Stimulated activated CD4-positive, alpha-beta T cell treated with anti-CD3 and anti-CD28 coated beads, TNF-alpha, amount 100 ng/mL, for 24 hours (primary cell): ENCODE measurements at regions not wholly inside any gene's neighbourhood (a gene's known extent, or its start where the extent isn't known, plus 50 kb on each side); places are given as distances from the start of the nearest gene placed in this dataset.
A peak's percentile ranks its signal among the peaks of the same experiment; 100 is the strongest.

Experiments
- DNase-seq, 3 experiments: peaks; one replicate each; pipeline ENCODE4 v3.0.0-alpha.2; 2020; ENCODE audit warnings: low read depth in 3 of 3

DNA sequence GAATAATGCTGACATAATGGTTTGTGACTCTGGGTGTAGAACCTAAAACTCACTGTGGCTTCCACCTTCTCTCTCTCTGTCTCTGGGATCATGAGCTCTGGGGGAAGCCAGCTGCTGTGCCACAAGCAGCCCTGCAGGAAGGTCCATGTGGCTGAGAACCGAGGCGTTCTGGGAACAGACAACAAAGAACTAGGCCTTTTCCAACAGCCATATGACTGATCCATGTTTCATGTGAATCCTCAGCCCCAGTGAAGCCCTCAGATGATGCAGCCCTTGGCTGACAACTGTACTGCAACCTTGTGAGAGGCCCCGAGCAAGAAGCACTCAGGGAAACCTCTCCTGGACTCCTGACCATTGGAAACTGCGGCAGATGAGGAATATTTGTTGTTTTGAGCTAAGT lies 56.6 kb downstream of the HLA-G start:
- DNase-seq: no peak

DNA sequence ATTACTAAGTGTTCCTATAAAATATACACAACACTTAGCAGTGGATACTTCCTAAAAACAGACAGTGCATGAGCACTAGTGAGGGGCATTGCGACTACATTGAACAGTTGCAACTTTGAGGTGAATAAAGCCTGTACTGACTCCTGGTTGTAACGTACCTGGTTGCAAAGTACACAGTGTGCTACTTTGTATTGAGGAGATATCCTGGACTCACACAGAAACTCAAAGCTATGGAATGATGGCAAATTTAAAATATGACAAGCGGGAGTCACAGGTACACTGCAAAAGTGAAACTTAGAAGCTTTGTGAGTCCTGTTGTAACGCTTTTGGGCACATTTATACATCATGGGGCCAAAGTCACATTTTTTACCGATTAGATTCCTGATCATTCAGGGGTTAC lies 55.6 kb upstream of the HLA-A start:
- no peak for DNase-seq

DNA sequence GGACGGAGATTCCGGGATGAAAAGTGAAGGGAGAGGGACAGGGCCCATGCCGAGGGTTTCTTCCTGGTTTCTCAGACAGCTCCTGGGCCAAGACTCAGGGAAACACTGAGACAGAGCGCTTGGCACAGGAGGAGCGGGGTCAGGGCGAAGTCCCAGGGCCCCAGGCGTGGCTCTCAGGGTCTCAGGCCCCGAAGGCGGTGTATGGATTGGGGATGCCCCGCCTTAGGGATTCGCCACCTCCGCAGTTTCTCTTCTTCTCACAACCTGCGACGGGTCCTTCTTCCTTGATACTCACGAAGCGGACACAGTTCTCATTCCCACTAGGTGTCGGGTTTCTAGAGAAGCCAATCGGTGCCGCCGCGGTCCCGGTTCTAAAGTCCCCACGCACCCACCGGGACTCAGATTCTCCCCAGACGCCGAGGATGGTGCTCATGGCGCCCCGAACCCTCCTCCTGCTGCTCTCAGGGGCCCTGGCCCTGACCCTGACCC lies 55.0 kb upstream of the HLA-A start:
- DNase-seq: no peak

DNA sequence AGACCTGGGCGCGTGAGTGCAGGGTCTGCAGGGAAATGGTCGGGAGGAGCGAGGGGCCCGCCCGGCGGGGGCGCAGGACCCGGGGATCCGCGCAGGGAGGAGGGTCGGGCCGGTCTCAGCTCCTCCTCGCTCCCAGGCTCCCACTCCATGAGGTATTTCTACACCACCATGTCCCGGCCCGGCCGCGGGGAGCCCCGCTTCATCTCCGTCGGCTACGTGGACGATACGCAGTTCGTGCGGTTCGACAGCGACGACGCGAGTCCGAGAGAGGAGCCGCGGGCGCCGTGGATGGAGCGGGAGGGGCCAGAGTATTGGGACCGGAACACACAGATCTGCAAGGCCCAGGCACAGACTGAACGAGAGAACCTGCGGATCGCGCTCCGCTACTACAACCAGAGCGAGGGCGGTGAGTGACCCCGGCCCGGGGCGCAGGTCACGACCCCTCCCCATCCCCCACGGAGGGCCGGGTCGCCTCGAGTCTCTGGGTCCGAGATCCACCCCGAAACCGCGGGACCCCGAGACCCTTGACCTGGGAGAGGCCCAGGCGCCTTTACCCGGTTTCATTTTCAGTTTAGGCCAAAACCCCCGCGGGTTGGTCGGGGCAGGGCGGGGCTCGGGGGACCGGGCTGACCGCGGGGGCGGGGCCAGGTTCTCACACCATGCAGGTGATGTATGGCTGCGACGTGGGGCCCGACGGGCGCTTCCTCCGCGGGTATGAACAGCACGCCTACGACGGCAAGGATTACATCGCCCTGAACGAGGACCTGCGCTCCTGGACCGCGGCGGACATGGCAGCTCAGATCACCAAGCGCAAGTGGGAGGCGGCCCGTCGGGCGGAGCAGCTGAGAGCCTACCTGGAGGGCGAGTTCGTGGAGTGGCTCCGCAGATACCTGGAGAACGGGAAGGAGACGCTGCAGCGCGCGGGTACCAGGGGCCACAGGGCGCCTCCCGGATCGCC lies 54.2 kb upstream of the HLA-A start:
- DNase-seq: peak; percentile 44 to 73 (median 54)
